H1 (cell line): ENCODE measurements at regions not wholly inside any gene's neighbourhood (a gene's known extent, or its start where the extent isn't known, plus 50 kb on each side); places are given as distances from the start of the nearest gene placed in this dataset.
"Not testable (repeated sequence)": the region's sequence is repeated elsewhere in the genome, so short reads cannot be mapped to it uniquely, and the experiment has no call there.

Experiments used
- CTCF ChIA-PET: fragments of 300-600 bp; sonication (Branson Sonifier 250); formaldehyde crosslinking; loops from one replicate; lab custom pipeline; 2021; ENCODE audit not compliant: partially characterized antibody; lab: Charles Lee
- POLR2A ChIA-PET: fragments of 300-600 bp; sonication (Branson Sonifier 250); formaldehyde crosslinking; loops from one replicate; lab custom pipeline; 2021; ENCODE audit warnings: inconsistent platforms; ENCODE audit not compliant: partially characterized antibody; lab: Charles Lee
- DNase-seq, 2 experiments: peaks; one replicate each; pipeline versions ENCODE4 v3.0.0 to v3.0.0-alpha.2; 2010 to 2022; ENCODE audit warnings: low spot score in 2 of 2, low read depth in 1 of 2, mixed read lengths in 1 of 2
- FAIRE-seq: peaks from 2 replicates; lab custom pipeline; 2011; peaks lifted over from hg19 to GRCh38; lab: Jason Lieb, UNC
- H2AFZ ChIP-seq: 2 replicates; pipeline ENCODE4 v1.8.1; 2012; ENCODE audit warnings: low read length, inconsistent platforms
- H2AK5ac ChIP-seq: 2 replicates; pipeline ENCODE4 v1.6.1; 2013; ENCODE audit warnings: low read depth, low read length
- H2BK120ac ChIP-seq: replicated peaks from 2 replicates; pipeline ENCODE3; 2013; ENCODE audit warnings: low read depth, low read length, inconsistent platforms
- H2BK12ac ChIP-seq: 2 replicates; pipeline ENCODE4 v1.6.1; 2013; ENCODE audit warnings: low read depth, low read length
- H2BK15ac ChIP-seq: 2 replicates; pipeline ENCODE4 v1.6.1; 2013; ENCODE audit warnings: low read length
- H2BK20ac ChIP-seq: 2 replicates; pipeline ENCODE4 v1.6.1; 2013; ENCODE audit warnings: low read length
- H2BK5ac ChIP-seq: 2 replicates; pipeline ENCODE4 v1.6.1; 2013; ENCODE audit warnings: low read depth, low read length
- H3K14ac ChIP-seq: 2 replicates; pipeline ENCODE4 v1.6.1; 2013; ENCODE audit warnings: inconsistent platforms; ENCODE audit not compliant: insufficient read length
- H3K18ac ChIP-seq: 2 replicates; pipeline ENCODE4 v1.6.1; 2013; ENCODE audit warnings: low read length; ENCODE audit errors: extremely low read depth
- H3K23ac ChIP-seq: 2 replicates; pipeline ENCODE4 v1.6.1; 2013; ENCODE audit warnings: inconsistent platforms; ENCODE audit not compliant: insufficient read length
- H3K23me2 ChIP-seq: 2 replicates; pipeline ENCODE4 v1.6.1; 2013; ENCODE audit warnings: low read depth, low read length
- H3K27ac ChIP-seq: 2 replicates; pipeline ENCODE4 v1.6.1; 2011; ENCODE audit warnings: low read depth, low read length, inconsistent platforms
- H3K27me3 ChIP-seq, 4 experiments: replicated peaks in 1 of 4; 1 replicate in 1 of 4; 2 replicates in 3 of 4; pipeline versions ENCODE4 v1.6.1 to v1.8.1; 2011 to 2013; ENCODE audit warnings: low read length in 3 of 4, mild to moderate bottlenecking in 3 of 4, inconsistent platforms in 2 of 4, mixed read lengths in 2 of 4, moderate library complexity in 1 of 4; ENCODE audit not compliant: control insufficient read depth in 3 of 4, insufficient read depth in 3 of 4; ENCODE audit errors: extremely low read depth in 1 of 4
- H3K36me3 ChIP-seq, 4 experiments: 2 replicates each; pipeline versions ENCODE4 v1.6.1 to v1.8.1; 2011 to 2013; ENCODE audit warnings: mild to moderate bottlenecking in 4 of 4, low read length in 3 of 4, moderate library complexity in 2 of 4, control low read depth in 1 of 4, inconsistent platforms in 1 of 4; ENCODE audit not compliant: insufficient read depth in 4 of 4, control insufficient read depth in 2 of 4
- H3K4ac ChIP-seq: replicated peaks from 2 replicates; pipeline ENCODE3; 2013; ENCODE audit warnings: low read length, low read depth, mixed read lengths, inconsistent platforms; ENCODE audit not compliant: insufficient read length
- H3K4me1 ChIP-seq, 4 experiments: replicated peaks in 1 of 4; 1 replicate in 1 of 4; 2 replicates in 3 of 4; pipeline versions ENCODE4 v1.6.1 to v1.8.1; 2011 to 2013; ENCODE audit warnings: low read length in 3 of 4, inconsistent platforms in 2 of 4, mixed read lengths in 1 of 4; ENCODE audit not compliant: insufficient read depth in 4 of 4, control insufficient read depth in 3 of 4
- H3K4me2 ChIP-seq, 2 experiments: 2 replicates each; pipeline versions ENCODE4 v1.6.1 to v1.8.1; 2011 to 2013; ENCODE audit warnings: low read depth in 2 of 2, low read length in 2 of 2, control low read depth in 1 of 2, inconsistent platforms in 1 of 2, mild to moderate bottlenecking in 1 of 2; ENCODE audit not compliant: insufficient read depth in 1 of 2
- H3K4me3 ChIP-seq, 4 experiments: fragments of 200-600, 300-600 bp in 1 of 4; sonication (generic), shearing (Covaris generic), sonication (Bioruptor Twin) in 1 of 4; 2 replicates each; pipeline versions ENCODE4 v1.5.1 to v1.8.1; 2011 to 2016; ENCODE audit warnings: low read length in 4 of 4, low read depth in 3 of 4, control low read depth in 2 of 4, inconsistent platforms in 2 of 4, mild to moderate bottlenecking in 2 of 4, mixed read lengths in 1 of 4, moderate library complexity in 1 of 4; ENCODE audit not compliant: insufficient read depth in 2 of 4; ENCODE audit errors: extremely low read depth in 1 of 4
- H3K56ac ChIP-seq: replicated peaks from 2 replicates; pipeline ENCODE3; 2013; ENCODE audit warnings: low read depth, mild to moderate bottlenecking, mixed read lengths, low read length, inconsistent platforms; ENCODE audit not compliant: insufficient read length
- H3K79me1 ChIP-seq: 2 replicates; pipeline ENCODE4 v1.6.1; 2013; ENCODE audit warnings: low read depth, low read length, control low read depth
- H3K79me2 ChIP-seq, 2 experiments: 2 replicates each; pipeline versions ENCODE4 v1.6.1 to v1.8.1; 2012 to 2013; ENCODE audit warnings: low read length in 2 of 2, mild to moderate bottlenecking in 2 of 2, inconsistent platforms in 1 of 2; ENCODE audit not compliant: insufficient read depth in 2 of 2, control insufficient read depth in 1 of 2
- H3K9ac ChIP-seq, 4 experiments: replicated peaks in 1 of 4; 1 replicate in 1 of 4; 2 replicates in 3 of 4; pipeline versions ENCODE4 v1.6.1 to v1.8.1; 2011 to 2013; ENCODE audit warnings: low read depth in 3 of 4, low read length in 3 of 4, control low read depth in 2 of 4, mild to moderate bottlenecking in 2 of 4, moderate library complexity in 2 of 4, inconsistent platforms in 1 of 4; ENCODE audit errors: extremely low read depth in 1 of 4
- H3K9me3 ChIP-seq, 2 experiments: 2 replicates each; pipeline versions ENCODE4 v1.6.1 to v1.8.1; 2012 to 2013; ENCODE audit warnings: mild to moderate bottlenecking in 2 of 2, moderate library complexity in 2 of 2, control low read depth in 1 of 2, inconsistent platforms in 1 of 2, low read depth in 1 of 2, low read length in 1 of 2, mixed read lengths in 1 of 2; ENCODE audit not compliant: insufficient read depth in 2 of 2
- H4K20me1 ChIP-seq, 2 experiments: replicated peaks in 1 of 2; 2 replicates each; pipeline versions ENCODE3 to v1.8.1; 2011 to 2013; ENCODE audit warnings: inconsistent platforms in 2 of 2, low read length in 2 of 2, mild to moderate bottlenecking in 1 of 2; ENCODE audit not compliant: insufficient read depth in 2 of 2, control insufficient read depth in 1 of 2
- H4K5ac ChIP-seq: 2 replicates; pipeline ENCODE4 v1.6.1; 2013; ENCODE audit warnings: low read length, low read depth, mixed read lengths, inconsistent platforms; ENCODE audit not compliant: insufficient read length
- H4K8ac ChIP-seq: 2 replicates; pipeline ENCODE4 v1.8.0; 2013; ENCODE audit warnings: mild to moderate bottlenecking, moderate library complexity, low read length, inconsistent platforms; ENCODE audit not compliant: insufficient read depth; ENCODE audit errors: extremely low read depth
- H4K91ac ChIP-seq: replicated peaks from 2 replicates; pipeline ENCODE3; 2013; ENCODE audit warnings: low read length, mixed read lengths, inconsistent platforms; ENCODE audit not compliant: insufficient read length
- KDM4A ChIP-seq: IDR thresholded peaks from one replicate; pipeline ENCODE4 v1.7.1; 2012; ENCODE audit warnings: low read depth, mild to moderate bottlenecking, moderate library complexity, low read length, inconsistent platforms; ENCODE audit not compliant: severe bottlenecking
- PHF8 ChIP-seq: fragments of 200-600 bp; sonication (generic); conservative IDR thresholded peaks from 2 replicates; pipeline ENCODE4 v1.7.1; 2012; ENCODE audit warnings: low read depth, mild to moderate bottlenecking, inconsistent platforms, low read length, moderate library complexity
- YY1 ChIP-seq: IDR thresholded peaks from 2 replicates; pipeline ENCODE4 v1.6.1; 2011; ENCODE audit warnings: low read depth, mild to moderate bottlenecking, low read length
- whole genome bisulfite sequencing, 2 experiments: shearing (Covaris generic) in 1 of 2; methylation state at CpG; one replicate each; pipeline versions ENCODE4 v1.1.6 to v1.1.7; 2013 to 2015; ENCODE audit warnings: low lambda C conversion rate in 2 of 2, mixed read lengths in 2 of 2, inconsistent platforms in 1 of 2, low coverage in 1 of 2, missing lambda C conversion rate in 1 of 2; ENCODE audit not compliant: insufficient replicate concordance in 2 of 2, insufficient coverage in 1 of 2, insufficient read length in 1 of 2; ENCODE audit errors: extremely low coverage in 1 of 2, missing lambda C conversion rate in 1 of 2; 5-methylcytosine and 5-hydroxymethylcytosine counted together

DNA sequence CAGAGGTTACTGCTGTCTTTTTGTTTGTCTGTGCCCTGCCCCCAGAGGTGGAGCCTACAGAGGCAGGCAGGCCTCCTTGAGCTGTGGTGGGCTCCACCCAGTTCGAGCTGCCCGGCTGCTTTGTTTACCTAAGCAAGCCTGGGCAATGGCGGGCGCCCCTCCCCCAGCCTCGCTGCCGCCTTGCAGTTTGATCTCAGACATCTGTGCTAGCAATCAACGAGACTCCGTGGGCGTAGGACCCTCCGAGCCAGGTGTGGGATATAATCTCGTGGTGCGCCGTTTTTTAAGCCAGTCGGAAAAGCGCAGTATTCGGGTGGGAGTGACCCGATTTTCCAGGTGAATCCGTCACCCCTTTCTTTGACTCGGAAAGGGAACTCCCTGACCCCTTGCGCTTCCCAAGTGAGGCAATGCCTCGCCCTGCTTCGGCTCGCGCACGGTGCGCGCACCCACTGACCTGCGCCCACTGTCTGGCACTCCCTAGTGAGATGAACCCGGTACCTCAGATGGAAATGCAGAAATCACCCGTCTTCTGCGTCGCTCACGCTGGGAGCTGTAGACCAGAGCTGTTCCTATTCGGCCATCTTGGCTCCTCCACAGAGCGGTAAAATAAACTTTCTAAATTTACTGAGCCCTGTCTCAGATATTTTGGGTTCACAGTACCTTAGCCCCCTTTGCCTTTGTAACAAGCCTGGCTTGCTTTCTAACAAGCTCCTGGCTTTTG lies 64.9 kb upstream of the ENPEP start:
- ChIA-PET POLR2A (interaction anchor here (0.5 to 1.3 kb wide), 7 partner anchors 8 to 141 kb away, joined by 3 to 7 read pairs (median 4); no protein-coding TSS in a partner anchor), CTCF (interaction anchor here (1.0 to 2.1 kb wide), 7 partner anchors 13 to 108 kb away, joined by 3 to 8 read pairs (median 4); no protein-coding TSS in a partner anchor)
- peak in 1 of 2 experiments; percentile 79 for DNase-seq
- Histone ChIP-seq H2BK5ac (peak overlapping the region; percentile 84), H3K56ac (peak overlapping the region; percentile 17), H2BK15ac (0 out of 2 replicates have a peak overlapping the region, but pooled peaks have one; percentile 4), H2AK5ac (peak overlapping the region; percentile 70; the same call in 1 of the 2 replicates), H3K18ac (peak overlapping the region; percentile 79), H3K27me3 (peaks cover 11 to 23% (median 17%) of the 10 kb centered on the region in 4 experiments), H4K5ac (peak overlapping the region; percentile 1), H3K4me2 (peak overlapping the region; percentile 77 to 86), H4K91ac (peak overlapping the region; percentile 99), H4K8ac (peak overlapping the region; percentile 66; the same call in 1 of the 2 replicates), H3K4ac (peak overlapping the region; percentile 55), H2BK20ac (peak overlapping the region; percentile 92), H2BK12ac (peak overlapping the region; percentile 91; the same call in 1 of the 2 replicates), H2BK120ac (peak overlapping the region; percentile 76), H3K9ac (peak overlapping the region; percentile 20 to 70 (median 50)), H3K4me3 (peak overlapping the region; percentile 30 to 61 (median 44); a peak in 7 of 8 replicates)
- H3K4me1 ChIP-seq, H3K27ac ChIP-seq, H4K20me1 ChIP-seq, H3K36me3 ChIP-seq, H3K9me3 ChIP-seq, H3K23me2 ChIP-seq, H3K14ac ChIP-seq, FAIRE-seq, H2AFZ ChIP-seq, H3K79me1 ChIP-seq, H3K79me2 ChIP-seq, H3K23ac ChIP-seq: not testable (repeated sequence)
- TF ChIP-seq YY1 (peak; percentile 35; the same call in 1 of the 2 replicates), KDM4A (peak; percentile 30), PHF8 (peak; percentile 41; the same call in 1 of the 2 replicates)
- 12% methylated on average over 21 of the region's 35 CpGs; no CpG with 5 or more reads in 1 of the 2 experiments for WGBS, 2 experiments
